Right atrium auricular region (tissue), 2 donors: ENCODE measurements at regions not wholly inside any gene's neighbourhood (a gene's known extent, or its start where the extent isn't known, plus 50 kb on each side); places are given as distances from the start of the nearest gene placed in this dataset.

ENCODE experiments used
- DNase-seq: peaks from one replicate; pipeline ENCODE4 v3.0.0-alpha.2; 2019; ENCODE audit warnings: low spot score
- H3K27ac ChIP-seq, 2 donors: fragments of 200-600 bp; sonication (generic); 1 replicate in 1 of 2; 2 replicates in 1 of 2; pipeline ENCODE4 v1.5.1; 2016 to 2019
- H3K27me3 ChIP-seq, 2 donors: fragments of 200-600 bp; sonication (generic); one replicate each; pipeline versions ENCODE4 v1.5.1 to v1.6.0; 2017 to 2019
- H3K36me3 ChIP-seq: fragments of 200-600 bp; sonication (generic); one replicate; pipeline ENCODE4 v1.5.1; 2016
- H3K4me1 ChIP-seq, 2 donors: fragments of 200-600 bp; sonication (generic); one replicate each; pipeline versions ENCODE4 v1.5.1 to v1.6.0; 2017 to 2019
- H3K4me3 ChIP-seq, 2 donors: fragments of 200-600 bp; sonication (generic); 1 replicate in 1 of 2; 2 replicates in 1 of 2; pipeline ENCODE4 v1.5.1; 2017 to 2019; ENCODE audit warnings: mild to moderate bottlenecking in 1 of 2, moderate library complexity in 1 of 2
- H3K9me3 ChIP-seq, 2 donors: fragments of 200-600 bp; sonication (generic); one replicate each; pipeline ENCODE4 v1.5.1; 2019
- TF ChIP-seq, protein P1 (sequence below), 2 donors: fragments of 200-600 bp; sonication (generic); IDR thresholded peaks; one replicate each; pipeline ENCODE4 v1.5.1; 2019; ENCODE audit warnings: antibody characterized with exemption in 2 of 2

- no peak for DNase-seq
- Histone ChIP-seq H3K4me1 (peaks cover 0 to 4% of the 10 kb centered on the region in 2 donors), H3K4me3 (no peak overlapping the region), H3K27ac (peak overlapping the region; percentile 27 to 42), H3K9me3 (no peaks in the 10 kb centered on the region), H3K36me3 (no peaks in the 10 kb centered on the region), H3K27me3 (no peaks in the 10 kb centered on the region)
- TF ChIP-seq, protein P1, sequence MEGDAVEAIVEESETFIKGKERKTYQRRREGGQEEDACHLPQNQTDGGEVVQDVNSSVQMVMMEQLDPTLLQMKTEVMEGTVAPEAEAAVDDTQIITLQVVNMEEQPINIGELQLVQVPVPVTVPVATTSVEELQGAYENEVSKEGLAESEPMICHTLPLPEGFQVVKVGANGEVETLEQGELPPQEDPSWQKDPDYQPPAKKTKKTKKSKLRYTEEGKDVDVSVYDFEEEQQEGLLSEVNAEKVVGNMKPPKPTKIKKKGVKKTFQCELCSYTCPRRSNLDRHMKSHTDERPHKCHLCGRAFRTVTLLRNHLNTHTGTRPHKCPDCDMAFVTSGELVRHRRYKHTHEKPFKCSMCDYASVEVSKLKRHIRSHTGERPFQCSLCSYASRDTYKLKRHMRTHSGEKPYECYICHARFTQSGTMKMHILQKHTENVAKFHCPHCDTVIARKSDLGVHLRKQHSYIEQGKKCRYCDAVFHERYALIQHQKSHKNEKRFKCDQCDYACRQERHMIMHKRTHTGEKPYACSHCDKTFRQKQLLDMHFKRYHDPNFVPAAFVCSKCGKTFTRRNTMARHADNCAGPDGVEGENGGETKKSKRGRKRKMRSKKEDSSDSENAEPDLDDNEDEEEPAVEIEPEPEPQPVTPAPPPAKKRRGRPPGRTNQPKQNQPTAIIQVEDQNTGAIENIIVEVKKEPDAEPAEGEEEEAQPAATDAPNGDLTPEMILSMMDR (IDR thresholded peaks at IDR 0.05) = no peak
These were observed 307.7 kb downstream of the RPLP1 start for GRCh38 chr15:69760258-69760845.

DNA sequence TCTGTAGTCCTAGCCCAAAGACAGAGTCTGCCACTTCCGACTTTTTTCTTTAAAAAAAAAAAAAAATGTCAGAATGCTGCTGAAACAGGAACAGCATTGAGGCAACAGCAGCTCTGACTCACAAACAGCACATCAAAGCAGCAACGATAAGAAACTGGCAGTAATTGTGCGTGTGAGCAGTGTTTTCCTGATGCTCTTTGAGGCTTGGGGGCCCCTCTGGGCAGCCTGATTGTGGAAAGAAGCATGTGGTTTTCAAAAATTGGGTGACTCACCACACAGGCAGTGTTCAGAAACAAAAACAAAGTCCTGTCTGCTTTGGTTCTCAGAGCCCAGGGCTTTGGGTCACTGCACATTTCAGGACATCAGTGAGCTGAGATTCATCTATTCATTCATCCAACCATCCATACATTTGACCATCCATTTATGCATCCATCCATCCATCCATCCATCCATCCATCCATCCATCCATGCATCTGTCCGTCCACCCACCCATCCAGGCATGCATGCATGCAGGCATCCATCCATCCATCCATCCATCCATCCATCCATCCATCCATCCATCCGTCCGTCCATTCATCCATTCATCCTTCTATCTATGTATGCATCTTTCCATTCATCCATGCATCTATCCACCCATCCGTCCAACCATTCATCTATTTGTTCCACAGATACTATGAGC is 308.4 kb downstream of the RPLP1 start:
- Histone ChIP-seq H3K27ac (peak overlapping the region; percentile 27 to 42), H3K27me3 (no peaks in the 10 kb centered on the region)
- TF ChIP-seq, protein P1 (IDR thresholded peaks at IDR 0.05) = no peak

GRCh38 chr15:69762373-69763148 is 309.9 kb downstream of the RPLP1 start:
- H3K4me1 ChIP-seq = peaks cover 0 to 4% of the 10 kb centered on the region in 2 donors
- no peaks in the 10 kb centered on the region for H3K36me3 ChIP-seq
- no peak overlapping the region for H3K4me3 ChIP-seq
- TF ChIP-seq, protein P1 (IDR thresholded peaks at IDR 0.05) = no peak
- H3K27ac ChIP-seq = no peak overlapping the region
- peaks cover 0 to 1% of the 10 kb centered on the region in 2 donors for H3K9me3 ChIP-seq
- no peaks in the 10 kb centered on the region for H3K27me3 ChIP-seq
- no peak for DNase-seq

More for the DNA sequence above, 308.4 kb downstream of the RPLP1 start:
- Histone ChIP-seq H3K36me3 (no peaks in the 10 kb centered on the region), H3K4me3 (no peak overlapping the region), H3K4me1 (peaks cover 0 to 4% of the 10 kb centered on the region in 2 donors), H3K9me3 (no peaks in the 10 kb centered on the region)
- peak; percentile 91 for DNase-seq

DNA sequence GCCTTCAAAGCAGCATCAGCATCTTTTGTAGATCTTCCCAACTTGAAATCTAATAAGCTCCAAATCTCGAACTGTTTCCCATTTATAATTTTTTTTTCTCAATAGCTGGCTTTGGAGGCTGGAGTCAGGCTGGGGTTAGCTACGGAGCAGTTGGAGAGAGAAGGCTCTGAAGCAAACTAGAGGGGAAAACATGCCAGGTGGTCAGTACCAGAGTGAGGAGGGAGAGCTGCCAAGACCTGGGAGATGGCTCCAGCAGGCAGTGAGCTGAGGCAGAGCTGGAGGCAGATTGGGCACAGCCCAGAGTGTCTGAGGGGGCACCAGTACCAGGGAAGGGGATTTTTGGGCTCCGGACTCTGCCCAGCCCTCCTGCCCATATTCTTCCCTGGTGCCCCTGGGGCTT is 311.2 kb downstream of the RPLP1 start:
- no peak overlapping the region for H3K27ac ChIP-seq
- no peaks in the 10 kb centered on the region for H3K36me3 ChIP-seq
- H3K9me3 ChIP-seq = peaks cover 0 to 4% of the 10 kb centered on the region in 2 donors
- no peaks in the 10 kb centered on the region for H3K27me3 ChIP-seq
- no peak overlapping the region for H3K4me3 ChIP-seq
- DNase-seq = no peak
- H3K4me1 ChIP-seq = peaks cover 0 to 4% of the 10 kb centered on the region in 2 donors
- TF ChIP-seq, protein P1 (IDR thresholded peaks at IDR 0.05) = no peak

DNA sequence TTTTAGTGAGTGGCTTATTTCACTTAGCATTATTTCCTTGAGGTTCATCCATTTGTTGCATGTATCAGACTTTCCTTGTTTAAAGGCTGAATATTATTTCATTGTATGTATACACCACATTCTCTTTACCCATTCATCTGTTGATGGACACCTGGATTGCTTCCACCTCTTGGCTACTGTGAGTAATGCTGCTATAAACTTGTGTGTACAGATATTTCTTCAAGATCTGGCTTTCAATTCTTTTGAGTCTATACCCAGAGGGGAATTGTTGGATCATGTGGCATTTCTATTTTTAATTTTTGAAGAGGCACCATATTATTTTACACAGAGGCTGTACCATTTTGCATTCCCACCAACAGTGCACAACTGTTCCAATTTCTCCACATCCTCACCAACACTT is 313.5 kb downstream of the RPLP1 start:
- TF ChIP-seq, protein P1 (IDR thresholded peaks at IDR 0.05) = no peak
- H3K27me3 ChIP-seq = no peaks in the 10 kb centered on the region
- DNase-seq = no peak

More for the DNA sequence above, 313.5 kb downstream of the RPLP1 start:
- no peaks in the 10 kb centered on the region for H3K4me1 ChIP-seq
- H3K36me3 ChIP-seq = no peaks in the 10 kb centered on the region
- H3K4me3 ChIP-seq = no peak overlapping the region
- H3K27ac ChIP-seq = no peak overlapping the region
- peaks cover 0 to 4% of the 10 kb centered on the region in 2 donors for H3K9me3 ChIP-seq
